Astrocyte (in vitro differentiated cells and primary cell): ENCODE measurements at regions not wholly inside any gene's neighbourhood (a gene's known extent, or its start where the extent isn't known, plus 50 kb on each side); places are given as distances from the start of the nearest gene placed in this dataset.
A peak's percentile ranks its signal among the peaks of the same experiment; 100 is the strongest.

Experiments
- DNase-seq: peaks from one replicate; pipeline ENCODE4 v3.0.0-alpha.2; 2010; ENCODE audit warnings: low read depth
- FAIRE-seq: peaks from 2 replicates; lab custom pipeline; 2011; peaks lifted over from hg19 to GRCh38; lab: Jason Lieb, UNC
- H2AFZ ChIP-seq: 2 replicates; pipeline ENCODE4 v1.6.0; 2012; ENCODE audit warnings: low read depth, low read length, inconsistent platforms
- H3K27ac ChIP-seq: 2 replicates; pipeline ENCODE4 v1.5.1; 2011; ENCODE audit warnings: low read depth, low read length, inconsistent platforms
- H3K27me3 ChIP-seq: 2 replicates; pipeline ENCODE4 v1.6.0; 2011; ENCODE audit warnings: low read length, inconsistent platforms; ENCODE audit not compliant: insufficient read depth
- H3K36me3 ChIP-seq: 2 replicates; pipeline ENCODE4 v1.5.1; 2011; ENCODE audit warnings: low read length, inconsistent platforms; ENCODE audit not compliant: insufficient read depth
- H3K4me1 ChIP-seq: 2 replicates; pipeline ENCODE4 v1.5.1; 2011; ENCODE audit warnings: low read length, inconsistent platforms; ENCODE audit not compliant: insufficient read depth
- H3K4me2 ChIP-seq: 2 replicates; pipeline ENCODE4 v1.6.0; 2012; ENCODE audit warnings: low read length, inconsistent platforms
- H3K4me3 ChIP-seq: 2 replicates; pipeline ENCODE4 v1.5.1; 2011; ENCODE audit warnings: low read depth, mild to moderate bottlenecking, low read length, inconsistent platforms; ENCODE audit not compliant: insufficient read depth
- H3K79me2 ChIP-seq: 2 replicates; pipeline ENCODE4 v1.6.0; 2012; ENCODE audit warnings: mild to moderate bottlenecking, low read length, inconsistent platforms; ENCODE audit not compliant: insufficient read depth
- H3K9ac ChIP-seq: 2 replicates; pipeline ENCODE4 v1.6.0; 2012; ENCODE audit warnings: mild to moderate bottlenecking, low read length, inconsistent platforms
- H3K9me3 ChIP-seq: 2 replicates; pipeline ENCODE4 v1.5.1; 2012; ENCODE audit warnings: low read depth, mild to moderate bottlenecking, low read length, inconsistent platforms; ENCODE audit not compliant: insufficient read depth
- H4K20me1 ChIP-seq: 2 replicates; pipeline ENCODE4 v1.6.0; 2012; ENCODE audit warnings: low read length, inconsistent platforms; ENCODE audit not compliant: insufficient read depth
- H3K27ac Mint-ChIP-seq: one replicate; pipeline ENCODE4 v1.8.0; 2021; ENCODE audit warnings: mild to moderate bottlenecking, mixed read lengths; ENCODE audit not compliant: unreplicated experiment
- H3K27me3 Mint-ChIP-seq: one replicate; pipeline ENCODE4 v1.8.0; 2021; ENCODE audit warnings: low read depth, mixed read lengths; ENCODE audit not compliant: unreplicated experiment
- H3K36me3 Mint-ChIP-seq: one replicate; pipeline ENCODE4 v1.8.0; 2021; ENCODE audit warnings: low read depth, mixed read lengths; ENCODE audit not compliant: unreplicated experiment
- H3K4me1 Mint-ChIP-seq: one replicate; pipeline ENCODE4 v1.8.0; 2021; ENCODE audit warnings: low read depth, mixed read lengths; ENCODE audit not compliant: unreplicated experiment
- H3K4me3 Mint-ChIP-seq: one replicate; pipeline ENCODE4 v1.8.0; 2021; ENCODE audit warnings: mild to moderate bottlenecking, moderate library complexity, mixed read lengths; ENCODE audit not compliant: unreplicated experiment
- H3K9me3 Mint-ChIP-seq: one replicate; pipeline ENCODE4 v1.8.0; 2021; ENCODE audit warnings: mild to moderate bottlenecking, mixed read lengths; ENCODE audit not compliant: unreplicated experiment
- EZH2 ChIP-seq: IDR thresholded peaks from 2 replicates; pipeline ENCODE4 v1.6.1; 2012; ENCODE audit warnings: mild to moderate bottlenecking, low read length, inconsistent platforms; ENCODE audit not compliant: insufficient read depth
- TF ChIP-seq, protein P1 (sequence below): IDR thresholded peaks from 2 replicates; pipeline ENCODE4 v1.5.1; 2011; ENCODE audit warnings: low read depth, mild to moderate bottlenecking, inconsistent platforms, low read length, moderate library complexity; ENCODE audit not compliant: insufficient read depth

DNA sequence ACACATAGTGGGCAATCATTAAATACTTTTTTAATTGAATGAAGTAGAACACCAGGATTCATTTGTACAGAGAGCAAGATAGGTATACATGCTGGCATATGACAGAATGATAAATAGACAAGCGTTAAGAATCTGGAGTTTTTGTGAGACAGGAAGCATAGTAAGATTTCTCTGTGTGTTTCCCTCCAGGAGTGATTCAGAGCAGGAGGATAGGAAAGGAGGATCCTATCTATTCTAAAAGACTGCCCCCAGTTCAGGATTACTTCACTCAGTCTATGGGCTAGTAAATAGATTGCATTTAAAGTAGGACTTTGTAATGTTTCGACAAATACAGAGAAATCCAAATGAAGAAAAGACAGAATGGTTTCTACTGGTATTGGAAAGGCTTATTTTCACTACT is 423.7 kb downstream of the PDGFC start:
- Histone ChIP-seq H3K4me1 (peaks cover 16% of the 10 kb centered on the region), H3K36me3 (no peaks in the 10 kb centered on the region), H3K4me3 (no peak overlapping the region), H3K9me3 (no peaks in the 10 kb centered on the region), H3K4me2 (peak overlapping the region; percentile 49), H3K27me3 (no peaks in the 10 kb centered on the region), H3K9ac (no peak overlapping the region), H4K20me1 (no peaks in the 10 kb centered on the region), H3K79me2 (no peaks in the 10 kb centered on the region), H2AFZ (no peak overlapping the region), H3K27ac (peak overlapping the region; percentile 25)
- Mint-ChIP-seq H3K36me3 (no peaks in the 10 kb centered on the region), H3K4me3 (no peak overlapping the region), H3K9me3 (peaks cover 6% of the 10 kb centered on the region), H3K27ac (peak overlapping the region; percentile 92), H3K27me3 (no peaks in the 10 kb centered on the region), H3K4me1 (peaks cover 31% of the 10 kb centered on the region)
- peak; percentile 29 for FAIRE-seq
- TF ChIP-seq, protein P1, sequence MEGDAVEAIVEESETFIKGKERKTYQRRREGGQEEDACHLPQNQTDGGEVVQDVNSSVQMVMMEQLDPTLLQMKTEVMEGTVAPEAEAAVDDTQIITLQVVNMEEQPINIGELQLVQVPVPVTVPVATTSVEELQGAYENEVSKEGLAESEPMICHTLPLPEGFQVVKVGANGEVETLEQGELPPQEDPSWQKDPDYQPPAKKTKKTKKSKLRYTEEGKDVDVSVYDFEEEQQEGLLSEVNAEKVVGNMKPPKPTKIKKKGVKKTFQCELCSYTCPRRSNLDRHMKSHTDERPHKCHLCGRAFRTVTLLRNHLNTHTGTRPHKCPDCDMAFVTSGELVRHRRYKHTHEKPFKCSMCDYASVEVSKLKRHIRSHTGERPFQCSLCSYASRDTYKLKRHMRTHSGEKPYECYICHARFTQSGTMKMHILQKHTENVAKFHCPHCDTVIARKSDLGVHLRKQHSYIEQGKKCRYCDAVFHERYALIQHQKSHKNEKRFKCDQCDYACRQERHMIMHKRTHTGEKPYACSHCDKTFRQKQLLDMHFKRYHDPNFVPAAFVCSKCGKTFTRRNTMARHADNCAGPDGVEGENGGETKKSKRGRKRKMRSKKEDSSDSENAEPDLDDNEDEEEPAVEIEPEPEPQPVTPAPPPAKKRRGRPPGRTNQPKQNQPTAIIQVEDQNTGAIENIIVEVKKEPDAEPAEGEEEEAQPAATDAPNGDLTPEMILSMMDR, result no peak
- TF ChIP-seq EZH2, result no peak
- DNase-seq, result no peak

DNA sequence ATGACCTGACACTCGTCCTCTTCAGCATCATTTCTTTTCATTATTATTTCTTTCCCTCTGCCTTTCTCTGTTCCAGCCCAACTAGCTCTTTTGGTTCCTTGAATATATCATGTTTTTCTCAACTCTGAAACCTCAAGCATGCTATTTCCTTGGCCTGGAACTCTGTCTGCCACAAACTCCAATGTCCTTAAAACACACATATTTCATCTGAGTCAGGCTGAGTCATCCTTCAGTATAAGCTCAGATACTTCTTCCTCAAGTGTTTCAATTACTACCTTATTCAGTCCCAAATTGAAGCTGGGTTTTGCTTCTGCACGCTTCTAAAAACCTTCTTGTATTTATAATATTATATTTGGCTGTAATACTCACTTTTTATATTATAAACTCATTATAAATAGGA is 424.2 kb downstream of the PDGFC start:
- Histone ChIP-seq H3K27ac (peak overlapping the region; percentile 55), H3K4me3 (no peak overlapping the region), H4K20me1 (no peaks in the 10 kb centered on the region), H3K9ac (peak overlapping the region; percentile 8), H2AFZ (no peak overlapping the region), H3K4me1 (peaks cover 16% of the 10 kb centered on the region), H3K27me3 (no peaks in the 10 kb centered on the region), H3K4me2 (peak overlapping the region; percentile 49), H3K9me3 (no peaks in the 10 kb centered on the region), H3K36me3 (no peaks in the 10 kb centered on the region), H3K79me2 (no peaks in the 10 kb centered on the region)
- H3K36me3 Mint-ChIP-seq, result no peaks in the 10 kb centered on the region
- TF ChIP-seq, protein P1, result no peak
- no peak for TF ChIP-seq EZH2
- peak overlapping the region; percentile 0 for H3K4me3 Mint-ChIP-seq
- no peaks in the 10 kb centered on the region for H3K27me3 Mint-ChIP-seq
- peaks cover 31% of the 10 kb centered on the region for H3K4me1 Mint-ChIP-seq
- peaks cover 6% of the 10 kb centered on the region for H3K9me3 Mint-ChIP-seq
- DNase-seq (peak; percentile 98), FAIRE-seq (peak; percentile 96)
- peak overlapping the region; percentile 92 for H3K27ac Mint-ChIP-seq

DNA sequence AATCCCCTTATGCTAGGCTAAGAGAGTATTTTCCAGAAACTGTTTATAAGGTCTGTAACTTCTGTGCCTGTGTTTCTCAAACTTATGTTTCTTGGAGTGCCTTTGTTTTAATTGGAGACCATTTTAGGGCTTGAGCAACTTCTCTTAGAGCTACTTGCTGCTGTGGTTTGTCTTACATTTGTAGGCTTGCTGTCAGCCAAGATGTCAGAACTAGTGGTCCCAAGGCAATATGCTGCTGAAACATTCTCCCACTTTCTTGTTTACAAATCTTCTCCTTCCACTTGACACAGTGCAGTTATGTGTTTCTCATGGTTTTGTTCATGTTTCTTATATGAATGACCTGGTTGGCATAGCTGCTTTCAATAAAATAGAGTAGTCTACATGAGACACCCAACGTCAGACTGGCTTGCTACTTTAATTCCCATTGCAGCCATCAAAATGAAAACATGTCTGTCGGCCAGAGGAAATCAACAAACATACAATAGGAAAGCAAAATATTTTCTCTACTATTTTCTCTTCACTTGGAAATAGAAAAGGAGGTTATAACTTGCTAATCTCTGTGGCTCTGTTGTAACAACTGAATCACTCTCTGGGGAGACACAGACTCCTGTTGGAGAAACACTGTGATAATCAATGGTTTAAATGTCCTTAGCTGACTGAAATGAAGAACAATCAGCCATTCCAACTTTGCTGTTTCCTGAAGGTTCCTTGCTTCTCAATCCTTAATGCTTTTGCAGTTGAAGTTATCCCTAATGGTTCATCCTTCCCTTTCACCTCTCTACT is 426.4 kb downstream of the PDGFC start:
- no peak overlapping the region for H2AFZ ChIP-seq
- peak overlapping the region; percentile 8 for H3K27ac Mint-ChIP-seq
- no peaks in the 10 kb centered on the region for H3K27me3 Mint-ChIP-seq
- no peak overlapping the region for H3K9ac ChIP-seq
- H3K4me1 Mint-ChIP-seq, result peaks cover 31% of the 10 kb centered on the region
- H3K4me3 Mint-ChIP-seq, result no peak overlapping the region
- TF ChIP-seq EZH2, result no peak
- TF ChIP-seq, protein P1, result no peak
- H3K79me2 ChIP-seq, result no peaks in the 10 kb centered on the region
- no peaks in the 10 kb centered on the region for H3K36me3 ChIP-seq
- no peak overlapping the region for H3K4me2 ChIP-seq
- no peaks in the 10 kb centered on the region for H3K9me3 ChIP-seq
- H3K36me3 Mint-ChIP-seq, result no peaks in the 10 kb centered on the region
- H4K20me1 ChIP-seq, result no peaks in the 10 kb centered on the region
- peak; percentile 32 for DNase-seq
- H3K27me3 ChIP-seq, result no peaks in the 10 kb centered on the region
- H3K4me3 ChIP-seq, result no peak overlapping the region
- no peaks in the 10 kb centered on the region for H3K9me3 Mint-ChIP-seq
- H3K4me1 ChIP-seq, result peaks cover 16% of the 10 kb centered on the region
- peak; percentile 80 for FAIRE-seq
- H3K27ac ChIP-seq, result no peak overlapping the region
